Ovary (tissue), 7 donors: ENCODE measurements at regions not wholly inside any gene's neighbourhood (a gene's known extent, or its start where the extent isn't known, plus 50 kb on each side); places are given as distances from the start of the nearest gene placed in this dataset.

Experiments
- DNase-seq, 5 donors: peaks; one replicate each; pipeline ENCODE4 v3.0.0-alpha.2; 2019 to 2020
- H3K27ac ChIP-seq, 2 donors: fragments of 200-600 bp; one replicate each; pipeline versions ENCODE4 v1.5.1 to v1.8.0; 2019 to 2022
- H3K27me3 ChIP-seq: fragments of 200-600 bp; one replicate; pipeline ENCODE4 v1.8.0; 2022
- H3K36me3 ChIP-seq: fragments of 200-600 bp; sonication (generic); one replicate; pipeline ENCODE4 v1.5.1; 2019
- H3K4me1 ChIP-seq: one replicate; pipeline ENCODE4 v1.8.1; 2013; ENCODE audit warnings: mild to moderate bottlenecking, moderate library complexity; ENCODE audit not compliant: insufficient read depth
- H3K4me3 ChIP-seq: fragments of 200-600 bp; sonication (generic); one replicate; pipeline ENCODE4 v1.5.1; 2017
- H3K9me3 ChIP-seq, 2 donors: fragments of 200-600 bp in 1 of 2; sonication (generic) in 1 of 2; one replicate each; pipeline versions ENCODE4 v1.5.1 to v1.8.1; 2013 to 2019; ENCODE audit warnings: mild to moderate bottlenecking in 1 of 2, moderate library complexity in 1 of 2
- CTCF ChIP-seq, 3 donors: fragments of 450-650 bp in 2 of 3; fragments of 200-600 bp in 1 of 3; IDR thresholded peaks; one replicate each; pipeline versions ENCODE4 v1.5.1 to v1.8.0; 2016 to 2022; ENCODE audit warnings: antibody characterized with exemption in 3 of 3, mild to moderate bottlenecking in 1 of 3
- EP300 ChIP-seq: sonication (generic); formaldehyde crosslinking; IDR thresholded peaks from one replicate; pipeline ENCODE4 v1.6.1; 2017; ENCODE audit warnings: antibody characterized with exemption
- POLR2A ChIP-seq: fragments of 450-650 bp; IDR thresholded peaks from one replicate; pipeline ENCODE4 v1.6.1; 2017; ENCODE audit warnings: antibody characterized with exemption, mild to moderate bottlenecking, moderate library complexity
- WGBS, 3 donors: extraction: QIAGEN DNeasy Blood & Tissue Kit in 1 of 3; methylation state at CpG; one replicate each; pipeline versions ENCODE4 v1.1.5 to v1.1.7; 2013 to 2017; 5-methylcytosine and 5-hydroxymethylcytosine counted together
- intact Hi-C, 4 donors: fragments of 100-400 bp; cut with DNase I; formaldehyde crosslinking; loops; one replicate each; pipeline versions ENCODE4 v1.11.0 to v1.15.1; 2022 to 2023
- donor health status: DM: no; HTN: no; CAD: no; lungs with moderate emphysema.
- donor health status: DM: no; HTN: no; CAD: no.
- donor health status: Bipolar disorder and iron deficiency.
- donor health status: DM: no; HTN: no; CAD: no.
- donor health status: DM: yes; HTN: yes; CAD: no.

DNA sequence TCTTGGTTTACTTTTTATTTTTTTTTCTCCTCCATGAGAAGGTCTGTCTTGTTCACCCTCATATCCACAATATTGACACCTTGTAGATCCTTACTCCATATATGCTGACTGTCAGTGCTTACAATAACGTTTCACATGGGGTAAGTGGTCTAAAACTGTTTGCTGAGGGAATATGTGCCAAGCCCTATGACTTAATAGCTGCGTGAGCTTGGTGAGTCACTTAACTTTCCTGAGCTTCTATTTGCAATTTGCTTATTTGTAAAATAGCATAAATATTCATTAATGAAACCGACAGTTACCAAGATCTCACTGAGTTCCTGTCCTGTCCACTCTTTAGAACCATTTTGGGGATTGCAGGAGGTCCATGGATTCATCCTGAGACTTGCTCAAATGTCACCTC lies 190.7 kb downstream of the CCT6B start:
- Histone ChIP-seq H3K4me3 (no peak overlapping the region), H3K36me3 (no peaks in the 10 kb centered on the region), H3K9me3 (no peaks in the 10 kb centered on the region), H3K27ac (no peak overlapping the region), H3K27me3 (no peaks in the 10 kb centered on the region), H3K4me1 (no peaks in the 10 kb centered on the region)
- TF ChIP-seq EP300, result no peak
- TF ChIP-seq CTCF (IDR thresholded peaks at IDR 0.05), result no peak
- TF ChIP-seq POLR2A, result no peak
- WGBS, 3 donors, result 57 to 67% (median 64%) methylated on average over 3 of the region's 3 CpGs
- intact Hi-C loops, result no loop called here
- no peak for DNase-seq

DNA sequence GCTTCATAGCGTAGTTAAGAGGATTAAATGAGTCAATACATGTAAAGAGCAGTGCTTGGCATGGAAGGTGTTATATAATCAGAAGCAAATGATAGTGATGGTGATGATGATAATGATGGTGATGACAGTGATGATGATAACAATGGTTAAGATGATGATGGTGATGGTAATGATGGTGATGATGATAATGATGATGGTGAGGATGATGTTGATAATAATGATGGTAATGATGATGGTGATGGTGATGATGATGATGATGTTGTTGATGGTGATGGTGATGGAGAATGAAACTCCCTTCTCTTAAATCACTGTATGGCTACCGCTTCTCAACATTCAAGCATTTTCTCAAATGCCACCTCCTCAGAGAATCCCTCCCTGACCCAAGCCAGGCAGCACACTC lies 190.5 kb downstream of the TMEM132E start:
- H3K27me3 ChIP-seq, result no peaks in the 10 kb centered on the region
- H3K27ac ChIP-seq, result no peak overlapping the region
- H3K9me3 ChIP-seq, result no peaks in the 10 kb centered on the region
- DNase-seq, result no peak
- intact Hi-C loops, result no loop called here
- WGBS, 3 donors, result 86 to 91% (median 88%) methylated on average over 2 of the region's 2 CpGs
- H3K4me3 ChIP-seq, result no peak overlapping the region
- TF ChIP-seq POLR2A (no peak), EP300 (no peak), CTCF (IDR thresholded peaks at IDR 0.05) (no peak)
- no peaks in the 10 kb centered on the region for H3K4me1 ChIP-seq
- no peaks in the 10 kb centered on the region for H3K36me3 ChIP-seq

DNA sequence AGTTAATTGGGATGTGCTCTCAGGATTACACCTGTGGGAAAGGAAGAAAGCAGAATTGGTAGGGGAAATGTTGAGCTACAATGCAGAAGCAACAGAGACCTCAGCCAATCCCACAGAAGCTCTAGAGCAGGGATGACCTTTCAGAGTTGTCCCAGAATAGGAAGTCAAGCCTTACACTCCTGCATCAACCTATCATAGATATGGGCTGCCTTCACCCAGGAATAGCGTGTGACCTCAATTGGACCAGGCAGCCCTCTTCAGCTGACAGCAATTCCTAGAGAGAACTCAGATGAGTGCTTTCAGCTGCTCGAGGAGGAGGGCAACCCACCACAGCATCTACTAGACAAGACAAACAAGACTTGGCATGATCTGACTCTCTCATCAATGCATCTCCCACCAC lies 189.7 kb downstream of the TMEM132E start:
- TF ChIP-seq EP300, result no peak
- TF ChIP-seq CTCF (IDR thresholded peaks at IDR 0.05), result no peak
- TF ChIP-seq POLR2A, result no peak
- 57 to 64% (median 63%) methylated on average over 2 of the region's 2 CpGs for WGBS, 3 donors
- Histone ChIP-seq H3K4me1 (no peaks in the 10 kb centered on the region), H3K4me3 (no peak overlapping the region), H3K9me3 (no peaks in the 10 kb centered on the region), H3K27me3 (no peaks in the 10 kb centered on the region), H3K36me3 (no peaks in the 10 kb centered on the region), H3K27ac (no peak overlapping the region)
- intact Hi-C loops, result no loop called here
- no peak for DNase-seq

- no peak overlapping the region for H3K27ac ChIP-seq
- WGBS, 3 donors, result 81 to 91% (median 86%) methylated on average over 5 of the region's 5 CpGs
- H3K27me3 ChIP-seq, result no peaks in the 10 kb centered on the region
Observed at GRCh38 chr17:34765291-34765690, 185.9 kb downstream of the TMEM132E start.

More at GRCh38 chr17:34765291-34765690, 185.9 kb downstream of the TMEM132E start:
- no peak for DNase-seq
- Histone ChIP-seq H3K4me1 (no peaks in the 10 kb centered on the region), H3K36me3 (no peaks in the 10 kb centered on the region), H3K9me3 (no peaks in the 10 kb centered on the region), H3K4me3 (no peak overlapping the region)
- intact Hi-C loops, result no loop called here
- TF ChIP-seq POLR2A (no peak), CTCF (IDR thresholded peaks at IDR 0.05) (no peak), EP300 (no peak)
